H1 (cell line): ENCODE measurements at regions not wholly inside any gene's neighbourhood (a gene's known extent, or its start where the extent isn't known, plus 50 kb on each side); places are given as distances from the start of the nearest gene placed in this dataset.

Experiments used
- KDM4A ChIP-seq: IDR thresholded peaks from one replicate; pipeline ENCODE4 v1.7.1; 2012; ENCODE audit warnings: low read depth, mild to moderate bottlenecking, moderate library complexity, low read length, inconsistent platforms; ENCODE audit not compliant: severe bottlenecking
- KDM5A ChIP-seq: fragments of 200-600 bp; IDR thresholded peaks from 2 replicates; pipeline ENCODE4 v1.7.1; 2012; ENCODE audit warnings: mild to moderate bottlenecking, low read length, inconsistent platforms, mixed read lengths
- MAFK ChIP-seq: IDR thresholded peaks from 2 replicates; pipeline ENCODE4 v1.6.1; 2012; ENCODE audit warnings: low read depth, mild to moderate bottlenecking, improper control_type of control experiment, low read length
- TF ChIP-seq, protein P1 (sequence below): IDR thresholded peaks from 2 replicates; pipeline ENCODE4 v1.6.1; 2012; ENCODE audit warnings: inconsistent platforms

DNA sequence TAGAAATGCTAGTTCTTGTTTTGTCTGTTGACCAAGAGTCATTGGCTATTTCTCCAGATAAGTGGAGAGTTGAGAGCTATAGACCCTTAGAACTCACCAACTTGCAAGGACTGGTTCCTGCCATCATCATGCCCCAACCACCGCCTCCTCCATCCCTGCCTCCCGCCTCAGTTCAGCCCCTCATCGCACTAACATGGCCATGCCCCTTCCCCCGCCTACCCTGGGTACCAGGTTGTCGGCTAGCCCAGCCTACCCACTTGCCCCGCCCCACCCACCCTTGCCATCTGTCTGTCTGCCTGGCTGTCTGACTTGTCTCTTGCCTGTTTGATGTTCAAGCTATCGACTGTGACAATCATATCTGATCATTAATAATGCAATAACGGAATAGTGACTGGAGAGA is 154.1 kb downstream of the TRIM29 start (continued):
- TF ChIP-seq, protein P1, sequence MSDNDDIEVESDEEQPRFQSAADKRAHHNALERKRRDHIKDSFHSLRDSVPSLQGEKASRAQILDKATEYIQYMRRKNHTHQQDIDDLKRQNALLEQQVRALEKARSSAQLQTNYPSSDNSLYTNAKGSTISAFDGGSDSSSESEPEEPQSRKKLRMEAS = no peak
- TF ChIP-seq KDM5A = no peak
- no peak for TF ChIP-seq MAFK
- no peak for TF ChIP-seq KDM4A
